ENCODE measurements at regions not wholly inside any gene's neighbourhood (a gene's known extent, or its start where the extent isn't known, plus 50 kb on each side); places are given as distances from the start of the nearest gene placed in this dataset.

- Mint-ChIP-seq H3K27me3 (ENCODE audit: insufficient read depth, low read depth, poor library complexity) (peaks cover 1% of the 10 kb centered on the region), H3K36me3 (ENCODE audit: low read depth) (no peaks in the 10 kb centered on the region; the same call in 1 of the 3 replicates), H3K27ac (no peak overlapping the region), H3K4me1 (0 out of 3 replicates have a peak, but pooled peaks cover 2% of the 10 kb centered on the region), H3K4me3 (no peak overlapping the region), H3K9me3 (peaks cover 8% of the 10 kb centered on the region; the same call in 1 of the 3 replicates)
- DNase-seq (ENCODE audit: low spot score) (no peak), ATAC-seq (no peak)
- Histone ChIP-seq H3K4me2 (no peak overlapping the region), H3F3A (replicated peaks; ENCODE audit: low read depth) (no peaks in the 10 kb centered on the region), H2AFZ (no peak overlapping the region), H3K4me3 (no peak overlapping the region), H3K27ac (ENCODE audit: low read depth) (no peak overlapping the region), H3K27me3 (ENCODE audit: insufficient read depth) (no peaks in the 10 kb centered on the region), H4K20me1 (replicated peaks; ENCODE audit: insufficient read depth) (no peaks in the 10 kb centered on the region), H3K9me2 (ENCODE audit: insufficient read depth) (no peaks in the 10 kb centered on the region), H3K79me2 (replicated peaks; ENCODE audit: insufficient read depth) (no peaks in the 10 kb centered on the region), H3K36me3 (ENCODE audit: insufficient read depth) (no peaks in the 10 kb centered on the region), H3K4me1 (ENCODE audit: insufficient read depth) (0 out of 2 replicates have a peak, but pooled peaks cover 5% of the 10 kb centered on the region)
- TF ChIP-seq POLR2AphosphoS5 (IDR thresholded peaks at IDR 0.05; ENCODE audit: low read depth), result no peak
- TF ChIP-seq CREB1 (CRISPR knock-in tag; IDR thresholded peaks at IDR 0.05; ENCODE audit: low read depth), result no peak
- TF ChIP-seq ZNF114 (CRISPR knock-in tag; IDR thresholded peaks at IDR 0.05), result no peak
- no peak for TF ChIP-seq REST (IDR thresholded peaks at IDR 0.05; ENCODE audit: unreplicated experiment)
- TF ChIP-seq ZNF331 (CRISPR knock-in tag; IDR thresholded peaks at IDR 0.05; ENCODE audit: low read depth), result no peak
- TF ChIP-seq JUNB (IDR thresholded peaks at IDR 0.05; ENCODE audit: unreplicated experiment), result no peak
- no peak for TF ChIP-seq NANOG (IDR thresholded peaks at IDR 0.05; ENCODE audit: borderline replicate concordance)
- no peak for TF ChIP-seq CTCF (conservative IDR thresholded peaks at IDR 0.05; ENCODE audit: low read depth in 2 of 2)
- no peak for TF ChIP-seq EZH2phosphoT487 (IDR thresholded peaks at IDR 0.05; ENCODE audit: unreplicated experiment)
- TF ChIP-seq ETS1 (IDR thresholded peaks at IDR 0.05), result no peak
Observed at GRCh38 chr14:101216366-101217079, 313.0 kb upstream of the RTL1 start.
